HL-60 (cell line): ENCODE measurements at regions not wholly inside any gene's neighbourhood (a gene's known extent, or its start where the extent isn't known, plus 50 kb on each side); places are given as distances from the start of the nearest gene placed in this dataset.

Experiments
- CTCF ChIP-seq: IDR thresholded peaks from one replicate; pipeline ENCODE4 v1.5.1; 2011; ENCODE audit warnings: low read length, control low read depth, inconsistent platforms; ENCODE audit not compliant: insufficient read depth
- POLR2AphosphoS5 ChIP-seq: IDR thresholded peaks from 2 replicates; pipeline ENCODE4 v1.6.1; 2012; ENCODE audit warnings: low read depth

- TF ChIP-seq CTCF = no peak
- no peak for TF ChIP-seq POLR2AphosphoS5
Observed at GRCh38 chr16:79723583-79724168, 123.1 kb upstream of the MAF start.
